ENCODE measurements at regions not wholly inside any gene's neighbourhood (a gene's known extent, or its start where the extent isn't known, plus 50 kb on each side); places are given as distances from the start of the nearest gene placed in this dataset.

DNA sequence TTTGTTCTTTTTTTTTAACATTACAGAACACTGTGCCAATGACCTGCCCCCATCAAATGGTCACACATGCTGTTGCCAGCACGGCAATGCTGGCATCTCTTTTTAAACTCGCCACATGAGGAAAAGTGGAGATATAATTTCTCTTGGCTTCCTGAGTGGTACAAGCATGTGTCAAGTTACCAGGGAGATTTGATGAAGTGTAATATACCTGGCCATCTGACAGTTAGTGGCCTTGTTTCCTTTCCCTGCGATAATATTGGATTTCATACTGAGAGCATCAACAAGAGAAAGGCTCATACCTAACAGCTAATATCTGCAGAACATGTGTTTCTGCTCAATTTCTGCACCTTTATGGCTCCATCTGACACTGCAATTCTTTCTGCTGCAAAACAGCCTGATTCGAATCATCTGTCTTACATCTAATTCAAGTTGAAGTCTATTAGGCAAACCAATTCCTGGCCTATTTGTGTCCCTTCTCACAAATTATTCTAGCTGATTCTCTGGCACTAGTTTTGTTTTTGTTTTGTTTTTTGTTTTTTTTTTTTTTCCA is 519.5 kb downstream of the PREX1 start:
- TF ChIP-seq POLR2A (IDR thresholded peaks at IDR 0.05) = no peak
- no peak for TF ChIP-seq POLR2AphosphoS5 (IDR thresholded peaks at IDR 0.05; ENCODE audit: insufficient read depth in 1 of 2, low read depth in 1 of 2)
